H9 (cell line): ENCODE measurements at regions not wholly inside any gene's neighbourhood (a gene's known extent, or its start where the extent isn't known, plus 50 kb on each side); places are given as distances from the start of the nearest gene placed in this dataset.

Experiments used
- DNase-seq: peaks from one replicate; pipeline ENCODE4 v3.0.0-alpha.2; 2017
- H2AFZ ChIP-seq: one replicate; pipeline ENCODE4 v1.6.1; 2013; ENCODE audit warnings: mild to moderate bottlenecking, low read length, control low read depth, moderate library complexity
- H2AK5ac ChIP-seq: 2 replicates; pipeline ENCODE4 v1.6.1; 2013; ENCODE audit warnings: low read length, control low read depth, mixed read lengths; ENCODE audit not compliant: insufficient read length
- H2BK120ac ChIP-seq: one replicate; pipeline ENCODE4 v1.6.1; 2013; ENCODE audit warnings: low read depth, mild to moderate bottlenecking, low read length, control low read depth, inconsistent platforms; ENCODE audit not compliant: poor library complexity, severe bottlenecking
- H2BK12ac ChIP-seq: 2 replicates; pipeline ENCODE4 v1.6.1; 2013; ENCODE audit warnings: low read length, control low read depth, mixed read lengths, low read depth; ENCODE audit not compliant: insufficient read length
- H2BK15ac ChIP-seq: 2 replicates; pipeline ENCODE4 v1.6.1; 2013; ENCODE audit warnings: low read depth, low read length, control low read depth
- H2BK20ac ChIP-seq: one replicate; pipeline ENCODE4 v1.6.1; 2013; ENCODE audit warnings: low read depth, mild to moderate bottlenecking, low read length, control low read depth, inconsistent platforms; ENCODE audit not compliant: poor library complexity, severe bottlenecking
- H2BK5ac ChIP-seq: 2 replicates; pipeline ENCODE4 v1.6.1; 2013; ENCODE audit warnings: low read length, control low read depth, mixed read lengths; ENCODE audit not compliant: insufficient read length
- H3K14ac ChIP-seq: 2 replicates; pipeline ENCODE4 v1.6.1; 2013; ENCODE audit warnings: low read length, control low read depth; ENCODE audit not compliant: insufficient read depth
- H3K18ac ChIP-seq: 2 replicates; pipeline ENCODE4 v1.6.1; 2013; ENCODE audit warnings: low read depth, mild to moderate bottlenecking, mixed read lengths, low read length, control low read depth; ENCODE audit not compliant: insufficient read length
- H3K23ac ChIP-seq: 2 replicates; pipeline ENCODE4 v1.6.1; 2013; ENCODE audit warnings: low read length, control low read depth, mixed read lengths, low read depth; ENCODE audit not compliant: insufficient read length
- H3K23me2 ChIP-seq: 2 replicates; pipeline ENCODE4 v1.6.1; 2013; ENCODE audit warnings: low read depth, mild to moderate bottlenecking, mixed read lengths, low read length, control low read depth; ENCODE audit not compliant: insufficient read length, poor library complexity, severe bottlenecking
- H3K27ac ChIP-seq: 2 replicates; pipeline ENCODE4 v1.5.1; 2013; ENCODE audit warnings: low read length, control low read depth, mixed read lengths, low read depth; ENCODE audit not compliant: insufficient read length
- H3K27me3 ChIP-seq: 2 replicates; pipeline ENCODE4 v1.6.1; 2013; ENCODE audit warnings: low read length, control low read depth, inconsistent platforms; ENCODE audit not compliant: insufficient read depth
- H3K4ac ChIP-seq: 2 replicates; pipeline ENCODE4 v1.6.1; 2013; ENCODE audit warnings: low read depth, mild to moderate bottlenecking, control low read depth, inconsistent platforms, low read length, moderate library complexity
- H3K4me1 ChIP-seq: 2 replicates; pipeline ENCODE4 v1.6.1; 2013; ENCODE audit warnings: low read length, control low read depth, inconsistent platforms; ENCODE audit not compliant: insufficient read depth
- H3K4me2 ChIP-seq: 2 replicates; pipeline ENCODE4 v1.6.1; 2013; ENCODE audit warnings: low read length, control low read depth, mixed read lengths; ENCODE audit not compliant: insufficient read length, insufficient read depth
- H3K56ac ChIP-seq: 2 replicates; pipeline ENCODE4 v1.6.1; 2013; ENCODE audit warnings: low read depth, mild to moderate bottlenecking, mixed read lengths, low read length, control low read depth; ENCODE audit not compliant: insufficient read length
- H3K79me1 ChIP-seq: 2 replicates; pipeline ENCODE4 v1.6.1; 2013; ENCODE audit warnings: low read depth, mild to moderate bottlenecking, moderate library complexity, low read length, control low read depth, inconsistent platforms; ENCODE audit not compliant: insufficient read depth, poor library complexity, severe bottlenecking
- H3K79me2 ChIP-seq: 2 replicates; pipeline ENCODE4 v1.6.1; 2013; ENCODE audit warnings: low read length, control low read depth, inconsistent platforms; ENCODE audit not compliant: insufficient read depth
- H3K9ac ChIP-seq: 2 replicates; pipeline ENCODE4 v1.6.1; 2013; ENCODE audit warnings: low read length, control low read depth, mixed read lengths; ENCODE audit not compliant: insufficient read length; ENCODE audit errors: extremely low read depth
- H3K9me3 ChIP-seq: one replicate; pipeline ENCODE4 v1.6.1; 2013; ENCODE audit warnings: low read depth, low read length, inconsistent platforms; ENCODE audit not compliant: control insufficient read depth
- H3T11ph ChIP-seq: one replicate; pipeline ENCODE4 v1.6.1; 2013; ENCODE audit warnings: mild to moderate bottlenecking, low read length, control low read depth, inconsistent platforms
- H4K20me1 ChIP-seq: one replicate; pipeline ENCODE4 v1.6.1; 2013; ENCODE audit not compliant: control insufficient read depth, insufficient read length, insufficient read depth
- H4K5ac ChIP-seq: 2 replicates; pipeline ENCODE4 v1.6.1; 2013; ENCODE audit warnings: low read depth, mild to moderate bottlenecking, mixed read lengths, low read length, control low read depth; ENCODE audit not compliant: insufficient read length
- H4K8ac ChIP-seq: replicated peaks from 2 replicates; pipeline ENCODE4 v1.6.1; 2013; ENCODE audit warnings: low read length, control low read depth, mixed read lengths, low read depth; ENCODE audit not compliant: insufficient read length
- H4K91ac ChIP-seq: 2 replicates; pipeline ENCODE4 v1.6.1; 2013; ENCODE audit warnings: low read depth, mild to moderate bottlenecking, moderate library complexity, mixed read lengths, low read length, control low read depth; ENCODE audit not compliant: insufficient read length
- H3K27ac Mint-ChIP-seq, 3 experiments: 2 replicates in 2 of 3; 3 replicates in 1 of 3; pipeline ENCODE4 v1.8.0; 2020 to 2021; ENCODE audit warnings: mixed read lengths in 3 of 3, mild to moderate bottlenecking in 1 of 3, moderate library complexity in 1 of 3
- H3K27me3 Mint-ChIP-seq: 2 replicates; pipeline ENCODE4 v1.8.0; 2021; ENCODE audit warnings: low read depth, mild to moderate bottlenecking, moderate library complexity, mixed read lengths
- H3K36me3 Mint-ChIP-seq, 3 experiments: 2 replicates in 2 of 3; 3 replicates in 1 of 3; pipeline ENCODE4 v1.8.0; 2020 to 2021; ENCODE audit warnings: low read depth in 3 of 3, mixed read lengths in 3 of 3; ENCODE audit not compliant: insufficient read depth in 1 of 3
- H3K4me1 Mint-ChIP-seq, 2 experiments: 2 replicates each; pipeline ENCODE4 v1.8.0; 2020; ENCODE audit warnings: mixed read lengths in 2 of 2
- H3K4me3 Mint-ChIP-seq, 2 experiments: 2 replicates in 1 of 2; 3 replicates in 1 of 2; pipeline ENCODE4 v1.8.0; 2020 to 2021; ENCODE audit warnings: mild to moderate bottlenecking in 2 of 2, mixed read lengths in 2 of 2, moderate library complexity in 1 of 2
- H3K9me3 Mint-ChIP-seq, 2 experiments: 2 replicates in 1 of 2; 3 replicates in 1 of 2; pipeline ENCODE4 v1.8.0; 2020; ENCODE audit warnings: mild to moderate bottlenecking in 2 of 2, mixed read lengths in 2 of 2, moderate library complexity in 1 of 2
- WGBS: extraction: QIAGEN DNeasy Blood & Tissue Kit; methylation state at CpG from one replicate; pipeline ENCODE4 v1.1.7; 2013; ENCODE audit warnings: missing lambda C conversion rate, low lambda C conversion rate, mixed read lengths; ENCODE audit not compliant: insufficient read length; ENCODE audit errors: extremely low coverage; 5-methylcytosine and 5-hydroxymethylcytosine counted together
- TF ChIP-seq, protein P1 (sequence below): fragments of 200-600 bp; sonication (generic); conservative IDR thresholded peaks from 3 replicates; pipeline ENCODE4 v1.8.0; 2021; ENCODE audit warnings: antibody characterized with exemption, mild to moderate bottlenecking

DNA sequence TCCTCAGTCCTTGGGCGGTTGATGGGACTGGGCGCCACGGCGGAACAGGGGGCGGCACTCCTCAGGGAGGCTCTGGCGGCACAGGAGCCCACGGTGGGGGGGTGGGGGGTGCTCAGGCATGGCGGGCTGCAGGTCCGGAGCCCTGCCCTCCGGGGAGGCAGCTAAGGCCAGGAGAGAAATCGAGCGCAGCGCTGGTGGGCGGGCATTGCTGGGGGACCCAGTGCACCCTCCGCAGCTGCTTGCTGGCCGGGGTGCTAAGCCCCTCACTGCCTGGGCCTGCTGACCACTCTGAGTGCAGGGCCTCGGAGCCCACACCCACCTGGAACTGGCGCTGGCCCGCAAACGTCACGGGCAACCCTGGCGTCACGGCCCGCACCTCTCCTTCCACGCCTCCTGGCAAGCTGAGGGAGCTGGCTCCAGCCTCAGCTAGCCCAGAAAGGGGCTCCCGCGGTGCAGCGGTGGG lies 164.9 kb upstream of the AGA start:
- Mint-ChIP-seq H3K27me3 (no peaks in the 10 kb centered on the region), H3K9me3 (peaks cover 5 to 10% of the 10 kb centered on the region in 2 experiments; a peak in 3 of 5 replicates), H3K4me3 (no peak overlapping the region), H3K4me1 (peaks cover 14 to 15% of the 10 kb centered on the region in 2 experiments), H3K27ac (no peak overlapping the region), H3K36me3 (peaks cover 6 to 15% (median 6%) of the 10 kb centered on the region in 3 experiments; a peak in 3 of 7 replicates)
- no peak overlapping the region for H3K4ac ChIP-seq
- no peaks in the 10 kb centered on the region for H4K20me1 ChIP-seq
- no peak overlapping the region for H4K91ac ChIP-seq
- TF ChIP-seq, protein P1, sequence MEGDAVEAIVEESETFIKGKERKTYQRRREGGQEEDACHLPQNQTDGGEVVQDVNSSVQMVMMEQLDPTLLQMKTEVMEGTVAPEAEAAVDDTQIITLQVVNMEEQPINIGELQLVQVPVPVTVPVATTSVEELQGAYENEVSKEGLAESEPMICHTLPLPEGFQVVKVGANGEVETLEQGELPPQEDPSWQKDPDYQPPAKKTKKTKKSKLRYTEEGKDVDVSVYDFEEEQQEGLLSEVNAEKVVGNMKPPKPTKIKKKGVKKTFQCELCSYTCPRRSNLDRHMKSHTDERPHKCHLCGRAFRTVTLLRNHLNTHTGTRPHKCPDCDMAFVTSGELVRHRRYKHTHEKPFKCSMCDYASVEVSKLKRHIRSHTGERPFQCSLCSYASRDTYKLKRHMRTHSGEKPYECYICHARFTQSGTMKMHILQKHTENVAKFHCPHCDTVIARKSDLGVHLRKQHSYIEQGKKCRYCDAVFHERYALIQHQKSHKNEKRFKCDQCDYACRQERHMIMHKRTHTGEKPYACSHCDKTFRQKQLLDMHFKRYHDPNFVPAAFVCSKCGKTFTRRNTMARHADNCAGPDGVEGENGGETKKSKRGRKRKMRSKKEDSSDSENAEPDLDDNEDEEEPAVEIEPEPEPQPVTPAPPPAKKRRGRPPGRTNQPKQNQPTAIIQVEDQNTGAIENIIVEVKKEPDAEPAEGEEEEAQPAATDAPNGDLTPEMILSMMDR = no peak
- H4K8ac ChIP-seq = no peak overlapping the region
- no peak overlapping the region for H3K27ac ChIP-seq
- H3K56ac ChIP-seq = no peak overlapping the region
- H2AFZ ChIP-seq = no peak overlapping the region
- no peak overlapping the region for H2BK15ac ChIP-seq
- no peak overlapping the region for H3K23ac ChIP-seq
- H3K9me3 ChIP-seq = no peaks in the 10 kb centered on the region
- H2BK120ac ChIP-seq = no peak overlapping the region
- no peak for DNase-seq
- no peaks in the 10 kb centered on the region for H3K27me3 ChIP-seq
- H3T11ph ChIP-seq = no peak overlapping the region
- no peak overlapping the region for H2BK20ac ChIP-seq
- no peaks in the 10 kb centered on the region for H3K23me2 ChIP-seq
- H2BK12ac ChIP-seq = no peak overlapping the region
- H3K79me2 ChIP-seq = no peaks in the 10 kb centered on the region
- no peak overlapping the region for H2AK5ac ChIP-seq
- no peak overlapping the region for H3K14ac ChIP-seq
- H2BK5ac ChIP-seq = no peak overlapping the region
- no CpG with 5 or more reads among the region's 28 CpGs for WGBS
- no peak overlapping the region for H3K4me2 ChIP-seq
- no peak overlapping the region for H3K18ac ChIP-seq
- no peaks in the 10 kb centered on the region for H3K79me1 ChIP-seq
- H3K4me1 ChIP-seq = peaks cover 4% of the 10 kb centered on the region; the same call in 1 of the 2 replicates
- no peak overlapping the region for H3K9ac ChIP-seq
- no peak overlapping the region for H4K5ac ChIP-seq
